T-helper 2 cell treated with Interferon-gamma antibody and Interleukin-4, amounts not matched to agents 5 μg/mL and 100 μg/mL, for 36 hours (primary cell): ENCODE measurements at regions not wholly inside any gene's neighbourhood (a gene's known extent, or its start where the extent isn't known, plus 50 kb on each side); places are given as distances from the start of the nearest gene placed in this dataset.

Experiments used
- DNase-seq: peaks from one replicate; pipeline ENCODE4 v3.0.0; 2021; ENCODE audit warnings: low spot score
- H3K27ac Mint-ChIP-seq: one replicate; pipeline ENCODE4 v1.8.0; 2021; ENCODE audit warnings: mild to moderate bottlenecking, mixed read lengths
- H3K27me3 Mint-ChIP-seq: one replicate; pipeline ENCODE4 v1.8.0; 2021; ENCODE audit warnings: low read depth, mixed read lengths
- H3K36me3 Mint-ChIP-seq: one replicate; pipeline ENCODE4 v1.8.0; 2021; ENCODE audit warnings: low read depth, mixed read lengths
- H3K4me1 Mint-ChIP-seq: one replicate; pipeline ENCODE4 v1.8.0; 2021; ENCODE audit warnings: low read depth, mixed read lengths
- H3K4me3 Mint-ChIP-seq: one replicate; pipeline ENCODE4 v1.8.0; 2022; ENCODE audit warnings: mild to moderate bottlenecking, moderate library complexity, mixed read lengths
- H3K9me3 Mint-ChIP-seq: one replicate; pipeline ENCODE4 v1.8.0; 2021; ENCODE audit warnings: mixed read lengths

DNA sequence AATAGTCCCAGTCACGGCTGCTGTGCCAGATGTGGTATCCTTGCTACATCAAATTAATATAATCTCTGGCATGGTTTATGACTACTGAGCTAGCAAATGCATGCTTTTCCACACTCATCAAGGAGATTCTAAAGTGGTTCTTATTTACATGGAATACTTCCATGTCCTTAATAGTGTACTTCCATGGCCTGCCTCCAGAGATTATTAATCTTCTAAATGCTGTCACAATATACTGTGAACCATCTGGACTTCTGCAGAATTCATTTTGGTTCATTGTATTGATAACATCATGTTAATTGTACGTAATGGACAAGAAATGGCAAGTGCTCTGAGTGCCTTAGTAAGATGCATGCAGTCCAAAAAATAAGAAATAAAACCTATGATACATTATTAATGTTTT, 230.8 kb downstream of the NUAK1 start:
- Mint-ChIP-seq H3K4me1 (no peaks in the 10 kb centered on the region), H3K27me3 (peaks cover 2% of the 10 kb centered on the region), H3K9me3 (no peaks in the 10 kb centered on the region), H3K27ac (no peak overlapping the region), H3K4me3 (no peak overlapping the region), H3K36me3 (no peaks in the 10 kb centered on the region)
- no peak for DNase-seq

- H3K4me1 Mint-ChIP-seq, result no peaks in the 10 kb centered on the region
- H3K27me3 Mint-ChIP-seq, result peaks cover 2% of the 10 kb centered on the region
- H3K27ac Mint-ChIP-seq, result no peak overlapping the region
- no peak for DNase-seq
- H3K36me3 Mint-ChIP-seq, result no peaks in the 10 kb centered on the region
- H3K9me3 Mint-ChIP-seq, result no peaks in the 10 kb centered on the region
- H3K4me3 Mint-ChIP-seq, result no peak overlapping the region
Observed at GRCh38 chr12:105910030-105910429, 228.7 kb downstream of the NUAK1 start.

GRCh38 chr12:105911966-105912365, 226.8 kb downstream of the NUAK1 start:
- Mint-ChIP-seq H3K4me1 (no peaks in the 10 kb centered on the region), H3K27ac (no peak overlapping the region), H3K9me3 (no peaks in the 10 kb centered on the region), H3K36me3 (no peaks in the 10 kb centered on the region), H3K27me3 (peaks cover 4% of the 10 kb centered on the region), H3K4me3 (no peak overlapping the region)
- DNase-seq, result no peak

GRCh38 chr12:105912882-105913678, 225.7 kb downstream of the NUAK1 start:
- Mint-ChIP-seq H3K4me1 (no peaks in the 10 kb centered on the region), H3K9me3 (no peaks in the 10 kb centered on the region), H3K27ac (no peak overlapping the region), H3K36me3 (no peaks in the 10 kb centered on the region), H3K4me3 (no peak overlapping the region), H3K27me3 (peaks cover 8% of the 10 kb centered on the region)
- no peak for DNase-seq

GRCh38 chr12:105915997-105916759, 222.6 kb downstream of the NUAK1 start:
- H3K4me3 Mint-ChIP-seq, result no peak overlapping the region
- H3K27me3 Mint-ChIP-seq, result peaks cover 8% of the 10 kb centered on the region
- H3K9me3 Mint-ChIP-seq, result no peaks in the 10 kb centered on the region
- no peaks in the 10 kb centered on the region for H3K4me1 Mint-ChIP-seq
- DNase-seq, result no peak
- H3K27ac Mint-ChIP-seq, result no peak overlapping the region
- H3K36me3 Mint-ChIP-seq, result no peaks in the 10 kb centered on the region

DNA sequence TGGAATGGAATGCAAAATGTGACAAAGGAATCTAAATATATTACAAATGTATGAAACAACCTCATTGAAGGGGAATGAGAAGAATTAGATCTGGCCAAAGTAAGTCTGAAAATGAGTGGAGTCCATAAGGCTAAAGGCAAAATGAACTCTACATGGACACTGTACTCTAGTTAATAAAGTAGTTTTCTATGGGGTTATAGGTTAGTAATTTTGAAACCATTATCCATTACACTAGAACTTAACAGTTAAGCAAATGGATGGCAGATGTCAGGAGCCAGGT, 222.1 kb downstream of the NUAK1 start:
- Mint-ChIP-seq H3K4me3 (no peak overlapping the region), H3K27ac (no peak overlapping the region), H3K9me3 (no peaks in the 10 kb centered on the region), H3K36me3 (no peaks in the 10 kb centered on the region), H3K4me1 (no peaks in the 10 kb centered on the region), H3K27me3 (peaks cover 8% of the 10 kb centered on the region)
- no peak for DNase-seq

DNA sequence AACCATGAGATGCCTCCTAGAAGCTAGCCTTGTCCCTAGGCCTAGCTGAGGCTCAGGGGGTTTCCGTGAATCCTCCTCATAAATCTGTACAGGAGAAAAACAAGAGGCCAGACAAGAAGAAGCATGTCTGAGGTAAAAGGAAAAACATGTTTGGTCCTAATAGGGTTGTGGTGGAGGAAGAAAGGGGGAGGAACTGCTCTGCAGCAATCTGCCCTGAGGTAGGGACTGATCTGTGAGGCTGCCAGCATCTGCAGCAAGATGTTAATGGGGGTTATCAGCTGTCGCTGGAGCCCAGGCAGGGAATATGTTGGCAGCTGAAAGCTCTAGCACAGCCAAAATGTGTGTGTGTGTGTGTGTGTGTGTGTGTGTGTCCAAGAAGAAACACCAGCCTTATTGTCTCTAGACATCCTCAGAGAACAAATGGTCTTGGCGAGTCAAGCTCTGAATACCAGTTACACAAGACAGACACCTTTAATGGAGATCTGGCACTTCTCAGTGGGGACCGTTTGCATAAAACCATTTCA, 218.5 kb downstream of the NUAK1 start:
- Mint-ChIP-seq H3K27me3 (peaks cover 9% of the 10 kb centered on the region), H3K4me3 (no peak overlapping the region), H3K27ac (no peak overlapping the region), H3K36me3 (no peaks in the 10 kb centered on the region), H3K4me1 (no peaks in the 10 kb centered on the region), H3K9me3 (no peaks in the 10 kb centered on the region)
- DNase-seq, result no peak

GRCh38 chr12:105921055-105921454, 217.7 kb downstream of the NUAK1 start:
- Mint-ChIP-seq H3K27ac (no peak overlapping the region), H3K9me3 (no peaks in the 10 kb centered on the region), H3K36me3 (no peaks in the 10 kb centered on the region), H3K4me3 (no peak overlapping the region), H3K4me1 (no peaks in the 10 kb centered on the region), H3K27me3 (peaks cover 8% of the 10 kb centered on the region)
- no peak for DNase-seq

GRCh38 chr12:105921872-105922669, 216.7 kb downstream of the NUAK1 start:
- no peaks in the 10 kb centered on the region for H3K9me3 Mint-ChIP-seq
- no peak overlapping the region for H3K27ac Mint-ChIP-seq
- no peak for DNase-seq
- no peak overlapping the region for H3K4me3 Mint-ChIP-seq
- no peaks in the 10 kb centered on the region for H3K4me1 Mint-ChIP-seq
- H3K27me3 Mint-ChIP-seq, result peaks cover 7% of the 10 kb centered on the region
- no peaks in the 10 kb centered on the region for H3K36me3 Mint-ChIP-seq

DNA sequence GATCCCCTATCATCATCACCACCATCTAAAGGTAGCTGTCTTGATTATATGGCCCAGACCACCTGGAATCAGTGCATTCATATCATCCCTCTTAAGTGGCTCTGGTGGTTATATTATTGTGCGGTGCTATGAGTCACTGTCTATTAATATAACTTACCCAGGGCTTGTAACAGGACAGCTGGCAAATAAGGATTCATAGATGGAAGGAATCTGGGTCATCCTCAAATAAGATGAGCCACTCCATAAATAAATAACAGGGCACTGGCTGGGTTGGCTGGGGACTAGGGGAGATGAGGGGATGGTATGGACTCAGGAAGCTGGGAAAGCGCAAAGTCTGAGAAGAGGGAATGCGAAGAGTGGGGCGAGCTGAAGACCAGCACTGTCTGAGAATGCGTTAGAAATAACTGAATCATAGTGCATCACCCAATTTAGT, 216.1 kb downstream of the NUAK1 start:
- H3K27ac Mint-ChIP-seq, result no peak overlapping the region
- H3K27me3 Mint-ChIP-seq, result peaks cover 4% of the 10 kb centered on the region

GRCh38 chr12:105924526-105925208, 214.1 kb downstream of the NUAK1 start:
- Mint-ChIP-seq H3K36me3 (no peaks in the 10 kb centered on the region), H3K4me3 (no peak overlapping the region), H3K4me1 (no peaks in the 10 kb centered on the region), H3K9me3 (no peaks in the 10 kb centered on the region), H3K27me3 (peaks cover 3% of the 10 kb centered on the region), H3K27ac (no peak overlapping the region)
- no peak for DNase-seq

More for the DNA sequence above, 216.1 kb downstream of the NUAK1 start:
- no peaks in the 10 kb centered on the region for H3K9me3 Mint-ChIP-seq
- H3K4me1 Mint-ChIP-seq, result no peaks in the 10 kb centered on the region
- no peak overlapping the region for H3K4me3 Mint-ChIP-seq
- DNase-seq, result no peak
- no peaks in the 10 kb centered on the region for H3K36me3 Mint-ChIP-seq

- Mint-ChIP-seq H3K27me3 (peaks cover 3% of the 10 kb centered on the region), H3K9me3 (no peaks in the 10 kb centered on the region), H3K27ac (no peak overlapping the region), H3K4me1 (no peaks in the 10 kb centered on the region), H3K36me3 (no peaks in the 10 kb centered on the region), H3K4me3 (no peak overlapping the region)
- DNase-seq, result no peak
Observed at GRCh38 chr12:105927564-105927963, 211.2 kb downstream of the NUAK1 start.

GRCh38 chr12:105928436-105928835, 210.3 kb downstream of the NUAK1 start:
- Mint-ChIP-seq H3K36me3 (no peaks in the 10 kb centered on the region), H3K27me3 (no peaks in the 10 kb centered on the region), H3K4me1 (no peaks in the 10 kb centered on the region), H3K9me3 (no peaks in the 10 kb centered on the region), H3K27ac (no peak overlapping the region), H3K4me3 (no peak overlapping the region)
- no peak for DNase-seq
